ENCODE measurements at regions not wholly inside any gene's neighbourhood (a gene's known extent, or its start where the extent isn't known, plus 50 kb on each side); places are given as distances from the start of the nearest gene placed in this dataset.

DNA sequence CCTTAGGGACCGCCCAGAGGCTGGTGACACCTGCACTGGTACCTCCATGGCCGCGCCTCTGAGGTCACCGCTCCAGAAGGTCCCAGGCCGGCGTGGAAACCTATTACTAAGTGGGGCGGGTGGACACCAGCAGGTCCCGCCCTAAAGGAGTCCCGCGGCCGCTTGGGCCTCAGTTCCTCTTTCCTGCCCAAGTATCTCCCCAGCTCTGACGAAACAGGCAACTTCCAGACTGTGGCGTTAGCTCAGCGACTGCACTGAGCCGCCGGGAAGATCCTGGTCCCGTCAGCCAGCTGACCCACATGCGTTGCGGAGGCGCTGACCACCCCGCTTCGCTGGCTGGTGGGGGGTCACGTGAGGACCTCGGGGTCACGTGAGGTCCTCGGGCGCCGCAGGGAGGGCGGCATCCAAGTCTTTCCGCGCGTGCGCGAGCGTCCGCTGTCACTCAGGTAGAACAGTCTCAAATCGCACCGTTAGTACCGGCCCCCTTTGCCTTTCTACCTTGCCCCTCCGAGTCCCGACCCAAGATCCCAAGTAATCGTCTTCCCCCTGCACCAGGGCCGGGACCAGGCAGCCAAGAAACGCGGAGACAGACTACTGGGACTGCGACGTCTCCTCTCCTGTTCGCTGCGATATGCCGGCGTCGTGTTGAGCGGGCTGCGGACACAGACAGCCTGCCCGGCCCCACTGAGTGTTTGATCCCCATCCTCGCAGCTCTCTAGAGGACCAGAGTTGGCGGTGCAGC is 53.7 kb upstream of the KDM4C start:
- Histone ChIP-seq H3K36me3 (ENCODE audit: control insufficient read depth, insufficient read depth, low read length) (no peaks in the 10 kb centered on the region), H3K4me3 (ENCODE audit: low read depth, low read length) (peak overlapping the region; percentile 53), H3K27me3 (ENCODE audit: control insufficient read depth, insufficient read depth, low read length) (no peaks in the 10 kb centered on the region)
- TF ChIP-seq, protein P1, sequence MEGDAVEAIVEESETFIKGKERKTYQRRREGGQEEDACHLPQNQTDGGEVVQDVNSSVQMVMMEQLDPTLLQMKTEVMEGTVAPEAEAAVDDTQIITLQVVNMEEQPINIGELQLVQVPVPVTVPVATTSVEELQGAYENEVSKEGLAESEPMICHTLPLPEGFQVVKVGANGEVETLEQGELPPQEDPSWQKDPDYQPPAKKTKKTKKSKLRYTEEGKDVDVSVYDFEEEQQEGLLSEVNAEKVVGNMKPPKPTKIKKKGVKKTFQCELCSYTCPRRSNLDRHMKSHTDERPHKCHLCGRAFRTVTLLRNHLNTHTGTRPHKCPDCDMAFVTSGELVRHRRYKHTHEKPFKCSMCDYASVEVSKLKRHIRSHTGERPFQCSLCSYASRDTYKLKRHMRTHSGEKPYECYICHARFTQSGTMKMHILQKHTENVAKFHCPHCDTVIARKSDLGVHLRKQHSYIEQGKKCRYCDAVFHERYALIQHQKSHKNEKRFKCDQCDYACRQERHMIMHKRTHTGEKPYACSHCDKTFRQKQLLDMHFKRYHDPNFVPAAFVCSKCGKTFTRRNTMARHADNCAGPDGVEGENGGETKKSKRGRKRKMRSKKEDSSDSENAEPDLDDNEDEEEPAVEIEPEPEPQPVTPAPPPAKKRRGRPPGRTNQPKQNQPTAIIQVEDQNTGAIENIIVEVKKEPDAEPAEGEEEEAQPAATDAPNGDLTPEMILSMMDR (IDR thresholded peaks at IDR 0.05; ENCODE audit: insufficient read depth, low read length, poor library complexity, severe bottlenecking): no peak
- peak; percentile 32 for DNase-seq (ENCODE audit: low read depth)

DNA sequence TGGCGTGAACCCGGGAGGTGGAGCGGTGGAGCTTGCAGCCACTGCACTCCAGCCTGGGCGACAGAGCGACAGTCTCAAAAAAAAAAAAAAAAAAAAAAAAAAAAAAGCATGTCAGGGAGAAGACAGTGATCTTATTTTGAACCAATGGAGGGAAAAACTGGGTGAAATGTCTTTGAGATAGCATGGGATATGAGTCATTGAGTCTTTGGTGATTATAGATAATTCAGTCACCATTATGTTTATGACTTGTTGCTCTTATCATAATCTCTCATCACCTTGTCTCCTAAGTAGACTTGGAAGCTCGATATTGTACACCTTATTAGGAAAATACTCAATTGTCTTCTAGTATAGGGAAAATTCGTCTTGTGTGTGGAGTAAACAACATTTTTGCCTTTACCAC is 55.1 kb upstream of the KDM4C start:
- Histone ChIP-seq H3K4me3 (ENCODE audit: low read depth, low read length) (no peak overlapping the region), H3K36me3 (ENCODE audit: control insufficient read depth, insufficient read depth, low read length) (no peaks in the 10 kb centered on the region), H3K27me3 (ENCODE audit: control insufficient read depth, insufficient read depth, low read length) (no peaks in the 10 kb centered on the region)
- TF ChIP-seq, protein P1 (IDR thresholded peaks at IDR 0.05; ENCODE audit: insufficient read depth, low read length, poor library complexity, severe bottlenecking): no peak
- DNase-seq (ENCODE audit: low read depth): no peak

DNA sequence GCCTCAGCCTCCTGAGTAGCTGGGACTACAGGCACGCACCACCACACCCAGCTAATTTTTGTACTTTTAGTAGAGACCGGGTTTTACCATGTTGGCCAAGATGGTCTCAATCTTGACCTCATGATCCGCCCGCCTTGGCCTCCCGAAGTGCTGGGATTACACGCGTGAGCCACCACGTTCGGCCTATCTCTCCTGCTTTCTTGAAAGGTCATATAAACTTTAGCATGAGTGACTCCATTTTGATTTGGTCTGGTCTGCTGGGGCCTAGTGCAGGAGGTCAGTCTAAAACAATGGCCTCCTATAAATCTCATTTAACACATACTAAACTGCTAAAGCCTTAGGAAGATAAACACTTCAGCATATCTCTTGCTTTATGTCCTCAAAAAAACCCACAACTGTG is 50.6 kb upstream of the GLDC start:
- TF ChIP-seq, protein P1 (IDR thresholded peaks at IDR 0.05; ENCODE audit: insufficient read depth, low read length, poor library complexity, severe bottlenecking): no peak
- DNase-seq (ENCODE audit: low read depth): no peak
- no peaks in the 10 kb centered on the region for H3K36me3 ChIP-seq (ENCODE audit: control insufficient read depth, insufficient read depth, low read length)
- H3K4me3 ChIP-seq (ENCODE audit: low read depth, low read length): no peak overlapping the region
- H3K27me3 ChIP-seq (ENCODE audit: control insufficient read depth, insufficient read depth, low read length): no peaks in the 10 kb centered on the region

DNA sequence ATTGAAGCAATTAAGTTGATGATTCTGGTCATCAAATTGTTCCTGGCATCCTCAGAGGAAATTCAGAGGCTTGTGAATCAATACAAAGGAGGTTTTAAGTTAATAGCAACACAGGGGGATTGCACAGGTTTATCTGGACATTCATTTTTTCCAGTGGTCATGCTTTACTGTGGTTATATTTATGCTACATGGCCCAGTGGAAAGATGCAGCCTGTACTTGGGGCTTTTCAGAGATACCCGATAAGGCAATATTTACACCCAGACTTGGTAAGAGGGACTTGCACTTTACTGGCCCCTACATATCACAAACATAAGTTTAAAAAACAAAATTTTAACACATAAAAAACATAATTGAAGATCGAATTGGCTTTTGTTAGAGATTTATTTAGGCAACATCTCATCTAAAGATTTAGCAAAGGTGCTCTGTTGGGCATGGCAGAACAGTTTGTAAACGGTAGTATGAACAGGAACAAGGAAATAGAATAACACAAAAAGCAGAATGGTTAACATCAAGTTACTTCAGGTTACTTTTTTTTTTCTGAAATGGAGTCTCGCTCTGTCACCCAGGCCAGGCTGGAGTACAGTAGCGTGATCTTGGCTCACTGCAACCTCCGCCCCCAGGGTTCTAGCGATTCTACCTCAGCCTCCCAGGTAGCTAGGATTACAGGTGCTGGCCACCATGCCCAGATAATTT is 49.7 kb upstream of the GLDC start:
- no peak for DNase-seq (ENCODE audit: low read depth)
- Histone ChIP-seq H3K4me3 (ENCODE audit: low read depth, low read length) (no peak overlapping the region), H3K36me3 (ENCODE audit: control insufficient read depth, insufficient read depth, low read length) (no peaks in the 10 kb centered on the region), H3K27me3 (ENCODE audit: control insufficient read depth, insufficient read depth, low read length) (no peaks in the 10 kb centered on the region)
- TF ChIP-seq, protein P1 (IDR thresholded peaks at IDR 0.05; ENCODE audit: insufficient read depth, low read length, poor library complexity, severe bottlenecking): no peak

Measured in kidney epithelial cell (primary cell).